ENCODE measurements at regions not wholly inside any gene's neighbourhood (a gene's known extent, or its start where the extent isn't known, plus 50 kb on each side); places are given as distances from the start of the nearest gene placed in this dataset.
"Not testable (repeated sequence)": the region's sequence is repeated elsewhere in the genome, so short reads cannot be mapped to it uniquely, and the experiment has no call there.

- TF ChIP-seq EZH2phosphoT487 (IDR thresholded peaks at IDR 0.05; ENCODE audit: insufficient read depth, low read depth); EZH2 (IDR thresholded peaks at IDR 0.05; ENCODE audit: insufficient read depth, poor library complexity, severe bottlenecking): not testable (repeated sequence)
Measured at GRCh38 chr2:87217005-87217404, 195.4 kb upstream of the PLGLB1 start.
